Body of pancreas (tissue), 4 donors: ENCODE measurements at regions not wholly inside any gene's neighbourhood (a gene's known extent, or its start where the extent isn't known, plus 50 kb on each side); places are given as distances from the start of the nearest gene placed in this dataset.

Experiments used
- POLR2A ChIP-seq, 3 donors: fragments of 450-650 bp; IDR thresholded peaks; one replicate each; pipeline ENCODE4 v1.6.1; 2016; ENCODE audit warnings: antibody characterized with exemption in 3 of 3, mild to moderate bottlenecking in 2 of 3
- TF ChIP-seq, protein P1 (sequence below), 7 experiments: fragments of 450-650 bp in 4 of 7; fragments of 200-600 bp in 3 of 7; sonication (generic) in 3 of 7; IDR thresholded peaks; one replicate each; pipeline ENCODE4 v1.5.1; 2016 to 2019; ENCODE audit warnings: antibody characterized with exemption in 7 of 7

DNA sequence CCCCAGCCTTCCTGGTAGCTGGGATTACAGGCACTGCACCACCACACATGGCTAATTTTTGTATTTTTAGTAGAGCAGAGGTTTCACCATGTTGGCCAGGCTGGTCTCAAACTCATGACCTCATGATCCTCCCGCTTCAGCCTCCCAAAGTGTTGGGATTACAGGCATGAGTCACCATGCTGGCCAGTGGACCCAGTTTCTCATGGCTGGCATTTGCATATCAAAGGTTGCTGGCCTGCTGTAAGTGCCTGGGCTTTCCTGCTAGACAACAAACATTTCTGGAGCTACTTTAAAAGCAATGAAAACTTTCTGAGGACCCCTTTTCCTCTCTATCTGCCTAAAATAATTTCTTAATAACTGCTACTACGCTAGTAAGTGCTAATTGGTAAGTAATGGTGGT, 228.2 kb downstream of the PCDH10 start:
- TF ChIP-seq, protein P1, sequence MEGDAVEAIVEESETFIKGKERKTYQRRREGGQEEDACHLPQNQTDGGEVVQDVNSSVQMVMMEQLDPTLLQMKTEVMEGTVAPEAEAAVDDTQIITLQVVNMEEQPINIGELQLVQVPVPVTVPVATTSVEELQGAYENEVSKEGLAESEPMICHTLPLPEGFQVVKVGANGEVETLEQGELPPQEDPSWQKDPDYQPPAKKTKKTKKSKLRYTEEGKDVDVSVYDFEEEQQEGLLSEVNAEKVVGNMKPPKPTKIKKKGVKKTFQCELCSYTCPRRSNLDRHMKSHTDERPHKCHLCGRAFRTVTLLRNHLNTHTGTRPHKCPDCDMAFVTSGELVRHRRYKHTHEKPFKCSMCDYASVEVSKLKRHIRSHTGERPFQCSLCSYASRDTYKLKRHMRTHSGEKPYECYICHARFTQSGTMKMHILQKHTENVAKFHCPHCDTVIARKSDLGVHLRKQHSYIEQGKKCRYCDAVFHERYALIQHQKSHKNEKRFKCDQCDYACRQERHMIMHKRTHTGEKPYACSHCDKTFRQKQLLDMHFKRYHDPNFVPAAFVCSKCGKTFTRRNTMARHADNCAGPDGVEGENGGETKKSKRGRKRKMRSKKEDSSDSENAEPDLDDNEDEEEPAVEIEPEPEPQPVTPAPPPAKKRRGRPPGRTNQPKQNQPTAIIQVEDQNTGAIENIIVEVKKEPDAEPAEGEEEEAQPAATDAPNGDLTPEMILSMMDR (IDR thresholded peaks at IDR 0.05): no peak
- no peak for TF ChIP-seq POLR2A (IDR thresholded peaks at IDR 0.05)
